ENCODE measurements at regions not wholly inside any gene's neighbourhood (a gene's known extent, or its start where the extent isn't known, plus 50 kb on each side); places are given as distances from the start of the nearest gene placed in this dataset.

- DNase-seq (ENCODE audit: low read depth, low spot score): no peak
- H3K4me1 ChIP-seq (ENCODE audit: control insufficient read depth, extremely low read depth, insufficient read depth, low read length): no peaks in the 10 kb centered on the region
Measured at GRCh38 chr1:90593312-90593711, 123.8 kb downstream of the BARHL2 start.

DNA sequence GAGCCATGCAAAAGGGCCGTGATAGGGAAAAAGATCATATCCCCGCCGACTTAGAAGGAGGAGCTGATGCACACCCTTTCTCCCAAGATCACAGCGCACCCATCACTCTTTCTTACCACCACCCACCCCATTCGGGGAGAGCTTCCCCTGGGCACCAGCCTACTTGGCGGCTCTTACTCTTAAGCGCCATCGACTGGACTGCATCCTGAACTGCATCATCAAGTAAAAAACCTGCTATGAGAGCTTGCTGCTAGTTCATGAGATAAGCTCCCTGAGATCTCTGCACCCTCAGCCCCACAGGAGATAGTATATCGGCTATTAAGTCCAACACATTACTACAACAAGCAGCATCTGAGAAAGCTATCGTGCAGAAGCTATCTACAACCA, 125.1 kb downstream of the BARHL2 start:
- Histone ChIP-seq H3K27ac (ENCODE audit: insufficient read depth, low read depth, low read length) (no peak overlapping the region), H2AFZ (ENCODE audit: low read depth, low read length) (no peak overlapping the region), H3K4me3 (replicated peaks in 1 of 3; ENCODE audit: insufficient read depth in 1 of 3, low read depth in 1 of 3, low read length in 3 of 3) (no peak overlapping the region), H3K79me2 (ENCODE audit: control insufficient read depth, insufficient read depth, low read length) (no peaks in the 10 kb centered on the region), H3K4me2 (ENCODE audit: insufficient read depth, low read length) (no peak overlapping the region), H3K4me1 (ENCODE audit: control insufficient read depth, extremely low read depth, insufficient read depth, low read length) (no peaks in the 10 kb centered on the region), H3K27me3 (ENCODE audit: control insufficient read depth in 2 of 2, insufficient read depth in 2 of 2, low read length in 2 of 2) (no peaks in the 10 kb centered on the region), H3K9me1 (replicated peaks; ENCODE audit: control insufficient read depth, extremely low read depth, insufficient read depth, low read length) (no peaks in the 10 kb centered on the region), H3K36me3 (ENCODE audit: control insufficient read depth in 2 of 2, extremely low read depth in 1 of 2, insufficient read depth in 2 of 2, low read length in 2 of 2) (no peaks in the 10 kb centered on the region), H3K9me3 (replicated peaks; ENCODE audit: control insufficient read depth, insufficient read depth, low read length) (no peaks in the 10 kb centered on the region), H3K9ac (replicated peaks; ENCODE audit: extremely low read depth, insufficient read depth, low read length) (no peak overlapping the region), H4K20me1 (replicated peaks; ENCODE audit: control insufficient read depth, extremely low read depth, insufficient read depth, low read length) (no peaks in the 10 kb centered on the region)
- no peak for FAIRE-seq
- dilution Hi-C loops (cut with MboI; ENCODE audit: extremely low pct_ligation_motif_present, low sequenced_read_pairs) (no loop called here), intact Hi-C loops (cut with micrococcal nuclease) (no loop called here)
- ChIA-PET CTCF (interaction anchor here (1.0 to 1.4 kb wide), 2 partner anchors 13 to 573 kb away, joined by 3 to 8 read pairs; no protein-coding TSS in a partner anchor), POLR2A (no interaction called here)
- TF ChIP-seq GATA2 (IDR thresholded peaks at IDR 0.05; ENCODE audit: insufficient read depth, insufficient read length, low read depth, low read length) (no peak), POLR2AphosphoS5 (IDR thresholded peaks at IDR 0.05; ENCODE audit: insufficient read depth, low read depth, low read length) (no peak), JUN (IDR thresholded peaks at IDR 0.05; ENCODE audit: borderline replicate concordance, insufficient read depth, insufficient read length, low read depth) (no peak), FOS (IDR thresholded peaks at IDR 0.05; ENCODE audit: borderline replicate concordance, insufficient read depth, low read length) (no peak), EZH2 (IDR thresholded peaks at IDR 0.05; ENCODE audit: borderline replicate concordance, low read depth, low read length, severe bottlenecking) (no peak), POLR2A (IDR thresholded peaks at IDR 0.05; ENCODE audit: low read depth, low read length) (no peak), MYC (IDR thresholded peaks at IDR 0.05; ENCODE audit: low read depth, low read length) (no peak), CTCF (IDR thresholded peaks at IDR 0.05; ENCODE audit: extremely low read depth in 1 of 2, insufficient read depth in 1 of 2, low read depth in 1 of 2, low read length in 2 of 2) (no peak)
- TF ChIP-seq, protein P1, sequence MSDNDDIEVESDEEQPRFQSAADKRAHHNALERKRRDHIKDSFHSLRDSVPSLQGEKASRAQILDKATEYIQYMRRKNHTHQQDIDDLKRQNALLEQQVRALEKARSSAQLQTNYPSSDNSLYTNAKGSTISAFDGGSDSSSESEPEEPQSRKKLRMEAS (IDR thresholded peaks at IDR 0.05; ENCODE audit: insufficient read depth, insufficient read length): no peak
- DNase-seq (ENCODE audit: low read depth, low spot score): no peak
- no TSS peak for BruUV-seq (replicated peaks)

More at GRCh38 chr1:90593312-90593711, 123.8 kb downstream of the BARHL2 start:
- Histone ChIP-seq H3K79me2 (ENCODE audit: control insufficient read depth, insufficient read depth, low read length) (no peaks in the 10 kb centered on the region), H2AFZ (ENCODE audit: low read depth, low read length) (no peak overlapping the region), H3K9me3 (replicated peaks; ENCODE audit: control insufficient read depth, insufficient read depth, low read length) (no peaks in the 10 kb centered on the region), H3K27me3 (ENCODE audit: control insufficient read depth in 2 of 2, insufficient read depth in 2 of 2, low read length in 2 of 2) (no peaks in the 10 kb centered on the region), H3K4me2 (ENCODE audit: insufficient read depth, low read length) (no peak overlapping the region), H3K36me3 (ENCODE audit: control insufficient read depth in 2 of 2, extremely low read depth in 1 of 2, insufficient read depth in 2 of 2, low read length in 2 of 2) (no peaks in the 10 kb centered on the region), H3K27ac (ENCODE audit: insufficient read depth, low read depth, low read length) (no peak overlapping the region), H3K9ac (replicated peaks; ENCODE audit: extremely low read depth, insufficient read depth, low read length) (no peak overlapping the region), H3K9me1 (replicated peaks; ENCODE audit: control insufficient read depth, extremely low read depth, insufficient read depth, low read length) (no peaks in the 10 kb centered on the region), H4K20me1 (replicated peaks; ENCODE audit: control insufficient read depth, extremely low read depth, insufficient read depth, low read length) (no peaks in the 10 kb centered on the region), H3K4me3 (replicated peaks in 1 of 3; ENCODE audit: insufficient read depth in 1 of 3, low read depth in 1 of 3, low read length in 3 of 3) (no peak overlapping the region)
- dilution Hi-C loops (cut with MboI; ENCODE audit: extremely low pct_ligation_motif_present, low sequenced_read_pairs): no loop called here
- intact Hi-C loops (cut with micrococcal nuclease): no loop called here
- CTCF ChIA-PET: no interaction called here
- no TSS peak for BruUV-seq (replicated peaks)
- POLR2A ChIA-PET: no interaction called here
- TF ChIP-seq MYC (IDR thresholded peaks at IDR 0.05; ENCODE audit: low read depth, low read length) (no peak), JUN (IDR thresholded peaks at IDR 0.05; ENCODE audit: borderline replicate concordance, insufficient read depth, insufficient read length, low read depth) (no peak), CTCF (IDR thresholded peaks at IDR 0.05; ENCODE audit: extremely low read depth in 1 of 2, insufficient read depth in 1 of 2, low read depth in 1 of 2, low read length in 2 of 2) (no peak), EZH2 (IDR thresholded peaks at IDR 0.05; ENCODE audit: borderline replicate concordance, low read depth, low read length, severe bottlenecking) (no peak), POLR2AphosphoS5 (IDR thresholded peaks at IDR 0.05; ENCODE audit: insufficient read depth, low read depth, low read length) (no peak)
- no peak for FAIRE-seq

All from endothelial cell of umbilical vein (primary cell).